Mucosa of descending colon (tissue), 3 donors: ENCODE measurements at regions not wholly inside any gene's neighbourhood (a gene's known extent, or its start where the extent isn't known, plus 50 kb on each side); places are given as distances from the start of the nearest gene placed in this dataset.
"Not testable (repeated sequence)": the region's sequence is repeated elsewhere in the genome, so short reads cannot be mapped to it uniquely, and the experiment has no call there.

ENCODE experiments used
- ATAC-seq: fragments of 200-7000 bp; cut with Tn5 transposase; one replicate; pipeline ENCODE4 v1.9.1; 2020; ENCODE audit warnings: mild to moderate bottlenecking, moderate library complexity
- DNase-seq, 3 donors: peaks; one replicate each; pipeline ENCODE4 v3.0.0-alpha.2; 2020
- H3K36me3 ChIP-seq: fragments of 200-600 bp; one replicate; pipeline ENCODE4 v1.8.0; 2021; ENCODE audit warnings: low read depth, mild to moderate bottlenecking
- H3K4me1 ChIP-seq: fragments of 200-600 bp; one replicate; pipeline ENCODE4 v1.8.0; 2021; ENCODE audit warnings: low read depth, mild to moderate bottlenecking
- H3K4me3 ChIP-seq: fragments of 200-600 bp; one replicate; pipeline ENCODE4 v1.8.0; 2021; ENCODE audit warnings: mild to moderate bottlenecking
- H3K9me3 ChIP-seq: fragments of 200-600 bp; one replicate; pipeline ENCODE4 v1.8.0; 2021; ENCODE audit warnings: mild to moderate bottlenecking
- intact Hi-C, 2 donors: fragments of 100-400 bp; cut with DNase I in 1 of 2; cut with micrococcal nuclease in 1 of 2; formaldehyde crosslinking; loops; one replicate each; pipeline versions ENCODE4 v1.11.0 to v1.11.1; 2022; cut with DNase I, micrococcal nuclease
- TF ChIP-seq, protein P1 (sequence below): fragments of 200-600 bp; IDR thresholded peaks from one replicate; pipeline ENCODE4 v1.8.0; 2022; ENCODE audit warnings: antibody characterized with exemption, mild to moderate bottlenecking
- donor health status: DM: no; HTN: no; CAD: no; lungs with moderate emphysema.
- donor health status: DM: no; HTN: no; CAD: no.
- donor health status: DM: no; HTN: yes; CAD: no.

DNA sequence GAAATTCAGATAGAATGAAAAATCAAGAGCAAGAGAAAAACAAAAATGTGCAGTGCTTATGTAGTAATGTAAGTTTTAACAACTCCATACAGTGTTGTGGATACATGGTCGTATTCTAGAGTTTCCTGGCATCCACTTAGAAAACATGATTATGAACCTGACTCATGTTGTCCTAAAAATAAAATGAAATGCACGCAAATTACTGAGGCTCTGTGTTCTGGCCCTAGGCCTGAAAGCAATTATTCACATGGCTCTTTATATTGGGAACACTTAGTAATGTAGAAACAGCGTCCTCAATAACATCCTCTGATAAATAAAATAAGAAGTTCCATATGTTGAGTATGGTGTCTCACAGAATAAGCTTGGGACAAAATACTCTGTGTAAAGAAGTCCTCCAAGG, 200.2 kb upstream of the SEMA3E start:
- TF ChIP-seq, protein P1, sequence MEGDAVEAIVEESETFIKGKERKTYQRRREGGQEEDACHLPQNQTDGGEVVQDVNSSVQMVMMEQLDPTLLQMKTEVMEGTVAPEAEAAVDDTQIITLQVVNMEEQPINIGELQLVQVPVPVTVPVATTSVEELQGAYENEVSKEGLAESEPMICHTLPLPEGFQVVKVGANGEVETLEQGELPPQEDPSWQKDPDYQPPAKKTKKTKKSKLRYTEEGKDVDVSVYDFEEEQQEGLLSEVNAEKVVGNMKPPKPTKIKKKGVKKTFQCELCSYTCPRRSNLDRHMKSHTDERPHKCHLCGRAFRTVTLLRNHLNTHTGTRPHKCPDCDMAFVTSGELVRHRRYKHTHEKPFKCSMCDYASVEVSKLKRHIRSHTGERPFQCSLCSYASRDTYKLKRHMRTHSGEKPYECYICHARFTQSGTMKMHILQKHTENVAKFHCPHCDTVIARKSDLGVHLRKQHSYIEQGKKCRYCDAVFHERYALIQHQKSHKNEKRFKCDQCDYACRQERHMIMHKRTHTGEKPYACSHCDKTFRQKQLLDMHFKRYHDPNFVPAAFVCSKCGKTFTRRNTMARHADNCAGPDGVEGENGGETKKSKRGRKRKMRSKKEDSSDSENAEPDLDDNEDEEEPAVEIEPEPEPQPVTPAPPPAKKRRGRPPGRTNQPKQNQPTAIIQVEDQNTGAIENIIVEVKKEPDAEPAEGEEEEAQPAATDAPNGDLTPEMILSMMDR, result no peak
- DNase-seq (no peak), ATAC-seq (no peak)
- Histone ChIP-seq H3K36me3 (no peaks in the 10 kb centered on the region), H3K9me3 (no peaks in the 10 kb centered on the region), H3K4me1 (no peaks in the 10 kb centered on the region), H3K4me3 (no peak overlapping the region)
- intact Hi-C loops, result no loop called here

DNA sequence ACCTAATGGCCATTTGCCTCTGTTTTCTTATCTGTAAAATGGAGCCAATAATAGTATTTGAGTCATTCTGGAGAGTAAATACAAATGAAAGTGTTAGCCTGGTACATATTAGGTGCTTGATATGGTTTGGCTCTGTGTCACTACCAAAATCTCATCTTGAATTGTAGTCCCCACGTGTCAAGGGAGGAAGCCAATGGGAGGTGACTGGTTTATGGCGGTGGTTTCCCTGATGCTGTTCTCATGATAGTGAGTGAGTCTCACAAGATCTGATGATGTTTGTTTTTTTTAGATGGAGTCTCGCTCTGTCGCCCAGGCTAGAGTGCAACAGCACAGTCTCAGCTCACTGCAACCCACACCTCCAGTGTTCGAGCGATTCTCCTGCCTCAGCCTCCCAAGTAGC, 194.0 kb upstream of the SEMA3E start:
- intact Hi-C loops, result no loop called here
- TF ChIP-seq, protein P1, result no peak
- no peaks in the 10 kb centered on the region for H3K36me3 ChIP-seq
- H3K9me3 ChIP-seq, result no peaks in the 10 kb centered on the region
- no peak overlapping the region for H3K4me3 ChIP-seq
- no peak for ATAC-seq
- no peaks in the 10 kb centered on the region for H3K4me1 ChIP-seq
- no peak for DNase-seq

DNA sequence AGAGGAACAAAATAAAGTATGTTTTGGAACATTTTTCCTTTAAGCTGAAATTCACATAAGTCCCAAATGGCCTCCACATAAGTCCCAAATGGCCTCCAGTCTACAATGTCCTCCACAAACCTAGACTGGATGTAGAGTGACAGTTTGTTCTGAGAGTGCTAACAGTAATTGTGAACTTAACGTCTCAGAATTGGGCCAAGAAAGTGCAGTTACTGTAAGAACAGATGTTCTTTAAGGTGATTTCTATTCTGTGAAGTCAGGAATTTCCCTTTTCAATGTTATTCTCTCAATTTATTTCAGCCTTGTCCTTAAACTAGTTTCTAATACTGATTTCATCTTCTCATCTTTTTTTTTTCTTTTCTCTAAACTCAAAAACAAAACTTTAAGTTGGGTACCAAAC, 188.7 kb upstream of the SEMA3E start:
- Histone ChIP-seq H3K9me3 (no peaks in the 10 kb centered on the region), H3K4me3 (no peak overlapping the region), H3K36me3 (no peaks in the 10 kb centered on the region), H3K4me1 (no peaks in the 10 kb centered on the region)
- DNase-seq, result no peak
- TF ChIP-seq, protein P1, result no peak
- no peak for ATAC-seq
- intact Hi-C loops, result no loop called here

DNA sequence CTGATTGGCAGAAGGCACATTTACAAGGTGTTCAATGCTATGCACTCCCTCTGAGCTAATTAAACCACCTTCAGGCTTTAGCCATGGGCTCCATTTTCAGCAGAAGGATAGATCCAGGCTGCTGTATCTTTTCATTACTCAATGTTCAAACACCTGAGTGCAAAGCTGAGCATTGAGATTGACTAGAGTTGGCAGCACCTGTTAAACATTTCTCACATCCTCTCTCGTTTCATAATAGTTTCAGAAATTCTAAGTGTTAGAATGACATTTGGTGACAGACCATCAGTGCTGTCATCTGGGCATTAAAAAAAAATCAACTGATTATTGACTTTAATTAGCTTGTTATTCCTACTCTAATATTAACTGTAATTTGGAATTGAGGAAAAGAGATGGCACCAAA, 187.1 kb upstream of the SEMA3E start:
- Histone ChIP-seq H3K4me3 (no peak overlapping the region), H3K9me3 (no peaks in the 10 kb centered on the region), H3K4me1 (no peaks in the 10 kb centered on the region), H3K36me3 (no peaks in the 10 kb centered on the region)
- TF ChIP-seq, protein P1, result no peak
- DNase-seq, result no peak
- intact Hi-C loops, result no loop called here
- ATAC-seq, result no peak

DNA sequence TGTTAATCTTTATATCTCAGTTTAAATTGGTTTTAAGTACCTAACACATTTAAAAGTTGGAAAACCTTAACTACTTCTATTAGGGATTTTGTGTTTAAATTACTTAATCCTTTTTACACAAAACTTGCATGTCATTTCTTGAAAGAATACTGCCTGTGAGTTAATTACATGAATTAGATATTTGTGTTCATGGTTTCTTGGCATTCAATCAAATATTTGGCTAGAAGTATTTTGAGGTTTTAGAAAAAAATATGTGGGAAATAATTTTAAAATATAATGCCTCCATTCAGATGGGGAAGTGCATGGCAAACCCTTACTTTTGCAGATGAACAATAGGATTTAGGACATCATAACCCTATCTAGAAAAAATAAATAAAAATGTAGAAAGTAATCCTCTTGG, 186.5 kb upstream of the SEMA3E start:
- no peak for ATAC-seq
- DNase-seq, result no peak
- TF ChIP-seq, protein P1, result no peak
- no peak overlapping the region for H3K4me3 ChIP-seq
- intact Hi-C loops, result no loop called here
- no peaks in the 10 kb centered on the region for H3K9me3 ChIP-seq
- no peaks in the 10 kb centered on the region for H3K36me3 ChIP-seq
- no peaks in the 10 kb centered on the region for H3K4me1 ChIP-seq

DNA sequence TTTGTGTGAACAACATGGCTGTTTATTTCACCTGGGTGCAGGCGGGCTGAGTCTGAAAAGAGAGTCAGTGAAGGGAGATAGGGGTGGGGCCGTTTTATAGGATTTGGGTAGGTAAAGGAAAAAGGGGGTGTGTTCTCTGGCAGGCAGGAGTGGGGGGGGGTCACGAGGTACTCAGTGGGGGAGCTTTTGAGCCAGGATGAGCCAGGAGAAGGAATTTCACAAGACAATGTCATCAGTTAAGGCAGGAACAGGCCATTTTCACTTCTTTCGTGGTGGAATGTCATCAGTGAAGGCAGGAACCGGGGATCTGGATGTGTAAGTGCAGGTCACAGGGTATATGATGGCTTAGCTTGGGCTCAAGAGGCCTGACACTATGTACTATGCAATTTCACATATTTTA, 184.8 kb upstream of the SEMA3E start:
- ATAC-seq, DNase-seq, H3K4me1 ChIP-seq, H3K9me3 ChIP-seq, intact Hi-C loops, H3K36me3 ChIP-seq, H3K4me3 ChIP-seq: not testable (repeated sequence)
